DMS 273 (cell line): ENCODE measurements at regions not wholly inside any gene's neighbourhood (a gene's known extent, or its start where the extent isn't known, plus 50 kb on each side); places are given as distances from the start of the nearest gene placed in this dataset.
"Not testable (repeated sequence)": the region's sequence is repeated elsewhere in the genome, so short reads cannot be mapped to it uniquely, and the experiment has no call there.

Experiments used
- DNase-seq: peaks from one replicate; lab custom pipeline; 2025; ENCODE audit not compliant: unreplicated experiment; lab: John Stamatoyannopoulos, UW

DNA sequence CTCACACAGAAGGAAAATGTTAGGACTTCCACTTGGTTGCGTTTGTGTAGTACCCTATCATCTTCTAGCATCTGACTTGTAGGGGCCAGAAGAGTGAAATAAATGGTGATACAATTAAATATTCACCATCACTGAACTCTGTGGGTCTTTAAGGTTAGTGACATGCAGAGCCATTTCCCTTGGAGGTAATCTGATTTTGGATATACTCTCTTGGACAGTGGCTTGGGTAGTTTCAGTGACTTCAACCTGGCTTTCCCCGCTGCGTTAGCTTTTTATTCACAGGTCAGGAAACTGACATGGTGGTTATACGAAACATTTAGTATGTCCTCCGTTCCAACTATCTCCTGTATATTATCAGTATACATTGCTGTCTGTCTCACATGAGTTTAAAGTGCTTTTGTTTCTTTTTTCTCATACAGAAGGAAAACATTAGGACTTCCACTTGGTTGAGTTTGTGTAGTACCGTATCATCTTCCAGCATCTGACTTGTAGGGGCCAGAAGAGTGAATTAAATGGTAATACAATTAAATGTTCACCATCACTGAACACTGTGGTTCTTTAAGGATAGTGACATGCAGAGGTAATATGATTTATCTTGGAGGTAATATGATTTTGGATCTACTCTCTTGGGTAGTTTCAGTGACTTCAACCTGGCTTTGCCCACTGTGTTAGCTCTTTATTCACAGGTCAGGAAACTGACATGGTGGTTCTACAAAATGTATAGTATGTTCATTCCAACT, 883.6 kb downstream of the TAF11L14 start:
- no peak for DNase-seq

DNA sequence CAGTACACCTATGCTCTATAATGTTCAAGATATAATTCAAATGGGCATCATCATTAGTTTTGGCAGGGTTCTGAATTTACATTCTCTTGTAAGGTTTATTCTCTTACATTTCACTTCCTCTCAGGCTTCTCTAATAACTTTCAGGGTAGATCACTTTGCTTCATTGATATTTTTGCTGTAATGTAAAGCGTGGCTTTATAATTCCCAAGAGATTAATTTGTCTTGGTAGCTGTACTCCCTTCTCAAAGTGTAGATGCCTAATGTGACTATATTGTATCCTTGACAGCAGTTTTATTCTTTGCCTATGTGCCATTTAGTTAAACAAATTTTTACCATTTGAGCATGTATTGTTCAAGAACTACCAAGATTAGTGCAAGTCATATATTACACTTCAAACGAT, 889.1 kb downstream of the TAF11L14 start:
- DNase-seq: no peak

- peak; percentile 27 for DNase-seq
Measured at GRCh38 chr5:18526792-18527405, 892.6 kb downstream of the TAF11L14 start.

DNA sequence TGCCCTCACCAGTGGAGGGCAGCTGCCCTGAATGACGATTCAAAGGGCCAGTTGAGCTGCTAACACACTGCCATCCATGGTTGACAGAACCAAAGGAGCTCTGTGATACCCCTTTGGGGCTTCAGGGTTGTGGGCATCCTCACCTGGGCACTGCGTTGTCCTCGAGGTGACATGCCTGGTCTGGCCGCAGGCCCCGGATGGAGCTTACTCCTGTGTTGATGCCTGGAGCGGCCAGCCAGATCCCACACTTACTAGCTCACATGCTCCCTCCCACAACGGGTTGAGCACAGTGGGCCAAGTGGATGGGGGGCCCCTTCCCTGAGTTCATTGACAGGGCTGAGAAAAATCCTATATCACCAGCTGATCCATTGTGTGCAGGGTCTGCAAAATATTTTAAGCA, 898.9 kb downstream of the TAF11L14 start:
- DNase-seq: no peak

GRCh38 chr5:18534119-18534518, 899.9 kb downstream of the TAF11L14 start:
- DNase-seq: no peak

GRCh38 chr5:18535753-18536152, 901.5 kb downstream of the TAF11L14 start:
- not testable (repeated sequence) for DNase-seq

DNA sequence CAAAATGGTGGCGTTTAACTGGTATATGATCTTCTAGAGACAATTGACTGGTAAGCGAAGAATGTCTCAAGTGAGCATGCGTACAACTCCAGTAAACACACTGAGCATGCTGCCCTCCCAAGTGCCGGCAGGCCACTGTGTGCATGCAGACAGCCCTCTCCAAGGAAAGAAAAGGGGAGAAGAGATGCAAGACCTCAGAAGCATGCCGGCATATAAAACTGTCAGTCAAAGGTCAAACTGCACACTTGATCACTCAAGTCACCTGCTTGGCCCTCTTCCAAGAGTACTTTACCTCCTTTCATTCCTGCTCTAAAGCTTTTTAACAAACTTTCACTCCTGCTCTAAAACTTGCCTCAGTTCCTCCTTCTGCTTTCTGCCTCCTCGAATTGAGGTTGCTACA, 910.2 kb downstream of the TAF11L14 start:
- DNase-seq: no peak

- peak; percentile 91 for DNase-seq
Measured at GRCh38 chr5:18546591-18546990, 912.3 kb downstream of the TAF11L14 start.

DNA sequence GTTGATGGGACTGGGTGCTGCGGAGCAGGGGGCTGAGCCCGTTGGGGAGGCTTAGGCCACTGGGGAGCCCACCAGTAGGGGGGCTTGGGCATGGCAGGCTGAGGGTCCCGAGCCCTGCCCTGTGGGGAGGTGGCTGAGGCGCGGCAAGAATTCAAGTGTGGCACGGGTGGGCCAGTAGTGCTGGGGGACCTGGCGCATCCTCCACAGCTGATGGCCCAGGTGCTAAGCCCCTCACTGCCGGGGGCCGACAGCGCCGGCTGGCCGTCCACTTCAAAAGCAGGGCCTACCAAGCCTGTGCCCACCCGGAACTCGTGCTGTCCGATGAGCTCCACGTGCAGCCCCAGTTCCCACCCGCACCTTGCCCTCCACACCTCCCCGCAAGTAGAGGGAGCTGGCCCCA, 917.5 kb downstream of the TAF11L14 start:
- DNase-seq: no peak

- no peak for DNase-seq
Measured at GRCh38 chr5:18553269-18553668, 919.0 kb downstream of the TAF11L14 start.

- DNase-seq: no peak
Measured at GRCh38 chr5:18560602-18561001, 926.3 kb downstream of the TAF11L14 start.

DNA sequence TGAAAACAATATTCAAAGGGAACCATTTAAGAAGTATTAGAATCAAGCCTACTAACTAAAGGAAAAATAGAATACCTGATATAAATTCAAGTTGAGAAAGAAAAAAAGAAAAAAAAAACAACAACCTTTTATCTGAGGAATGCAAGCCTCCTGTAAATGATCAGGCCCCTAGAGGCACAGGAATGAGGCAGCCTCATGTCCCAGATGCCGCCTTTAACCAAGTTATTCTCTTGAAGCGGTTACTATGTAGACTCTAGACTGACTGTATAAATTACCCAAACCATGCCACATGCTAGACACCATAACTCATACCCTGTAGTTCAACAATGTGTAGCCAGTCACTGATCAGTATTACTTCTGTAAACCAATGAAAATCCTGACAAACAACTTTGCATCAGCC, 929.6 kb downstream of the TAF11L14 start:
- peak; percentile 34 for DNase-seq

- DNase-seq: no peak
Measured at GRCh38 chr5:18566671-18567070, 932.4 kb downstream of the TAF11L14 start.

GRCh38 chr5:18576586-18576985, 942.3 kb downstream of the TAF11L14 start:
- no peak for DNase-seq

- no peak for DNase-seq
Measured at GRCh38 chr5:18601185-18601584, 966.9 kb downstream of the TAF11L14 start.

DNA sequence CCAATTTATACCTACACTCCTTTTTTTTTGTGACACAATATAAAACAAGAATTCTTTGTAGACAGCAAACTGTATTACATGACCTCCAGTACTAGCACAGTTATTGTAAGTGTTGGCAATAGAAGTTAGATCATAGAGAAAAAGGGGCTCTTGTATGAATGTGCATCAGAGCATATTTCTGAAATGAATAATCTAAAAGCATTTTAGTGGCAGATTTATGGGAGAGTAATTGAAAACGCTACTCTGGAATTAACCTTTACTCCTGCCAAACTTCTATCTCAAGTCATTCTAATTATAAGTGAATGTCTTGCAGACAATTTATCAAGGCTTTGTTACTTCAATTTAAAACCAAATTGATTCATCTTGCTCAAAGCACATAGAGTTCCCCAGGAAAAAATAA, 968.1 kb downstream of the TAF11L14 start:
- DNase-seq: no peak

DNA sequence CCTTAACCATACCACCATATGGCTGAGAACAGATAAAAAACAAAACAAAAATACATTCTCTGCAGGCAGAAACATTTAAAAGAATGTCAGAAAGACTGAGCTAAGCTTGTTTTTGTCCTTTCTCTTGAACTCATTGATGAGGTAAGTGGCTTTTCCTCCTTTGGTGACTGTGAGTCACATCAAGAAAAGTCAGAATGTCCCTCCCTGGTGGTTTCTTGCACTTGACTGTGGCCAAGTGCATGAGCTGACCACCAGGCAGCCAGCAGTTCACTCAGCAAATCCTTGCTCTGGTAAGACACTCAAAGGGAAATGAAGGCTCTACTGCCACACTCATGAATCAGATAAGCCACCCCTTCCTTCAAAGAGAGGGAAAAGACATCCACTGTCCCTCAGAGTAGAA, 970.9 kb downstream of the TAF11L14 start:
- no peak for DNase-seq

GRCh38 chr5:18607570-18607969, 973.3 kb downstream of the TAF11L14 start:
- DNase-seq: no peak

- not testable (repeated sequence) for DNase-seq
Measured at GRCh38 chr5:18617191-18617590, 982.9 kb downstream of the TAF11L14 start.

GRCh38 chr5:18630458-18631045, 996.3 kb downstream of the TAF11L14 start:
- no peak for DNase-seq

GRCh38 chr5:18652404-18653215, 1018.4 kb downstream of the TAF11L14 start:
- DNase-seq: no peak
